MM.1S (cell line): ENCODE measurements at regions not wholly inside any gene's neighbourhood (a gene's known extent, or its start where the extent isn't known, plus 50 kb on each side); places are given as distances from the start of the nearest gene placed in this dataset.

Experiments
- DNase-seq: peaks from one replicate; pipeline ENCODE4 v3.0.0-alpha.2; 2015
- H2AFZ ChIP-seq: fragments of 300-600 bp; sonication (generic); 2 replicates; pipeline ENCODE4 v1.6.0; 2016; ENCODE audit warnings: antibody characterized with exemption, low read length
- H3F3A ChIP-seq: fragments of 300-600 bp; sonication (generic); 2 replicates; pipeline ENCODE4 v1.6.1; 2016; ENCODE audit warnings: mild to moderate bottlenecking, antibody characterized with exemption, low read length, moderate library complexity, mixed read lengths; ENCODE audit not compliant: insufficient read depth
- H3K27ac ChIP-seq: fragments of 300-600 bp; sonication (generic); 2 replicates; pipeline ENCODE4 v1.5.1; 2016; ENCODE audit warnings: mild to moderate bottlenecking, low read length
- H3K27me3 ChIP-seq: fragments of 300-600 bp; sonication (generic); replicated peaks from 2 replicates; pipeline ENCODE4 v1.6.0; 2016; ENCODE audit warnings: low read length; ENCODE audit not compliant: insufficient read depth
- H3K36me3 ChIP-seq: fragments of 300-600 bp; sonication (generic); replicated peaks from 2 replicates; pipeline ENCODE4 v1.6.1; 2016; ENCODE audit warnings: mild to moderate bottlenecking, low read length, mixed read lengths; ENCODE audit not compliant: insufficient read depth
- H3K4me1 ChIP-seq: fragments of 300-600 bp; sonication (generic); 2 replicates; pipeline ENCODE4 v1.6.1; 2016; ENCODE audit warnings: low read length, mixed read lengths
- H3K4me2 ChIP-seq: fragments of 300-600 bp; sonication (generic); 2 replicates; pipeline ENCODE4 v1.6.0; 2016; ENCODE audit warnings: low read depth, low read length
- H3K4me3 ChIP-seq: fragments of 300-600 bp; sonication (generic); 2 replicates; pipeline ENCODE4 v1.5.1; 2016; ENCODE audit warnings: low read length, mixed read lengths
- H3K79me2 ChIP-seq: fragments of 300-600 bp; sonication (generic); 2 replicates; pipeline ENCODE4 v1.6.1; 2016; ENCODE audit warnings: mixed run types, low read length, mixed read lengths
- H3K9ac ChIP-seq: fragments of 300-600 bp; sonication (generic); 2 replicates; pipeline ENCODE4 v1.6.1; 2016; ENCODE audit warnings: low read length, mixed read lengths
- H3K9me2 ChIP-seq: fragments of 300-600 bp; sonication (generic); replicated peaks from 2 replicates; pipeline ENCODE4 v1.6.1; 2016; ENCODE audit warnings: mild to moderate bottlenecking, low read length, mixed read lengths; ENCODE audit not compliant: insufficient read depth
- H3K9me3 ChIP-seq: fragments of 300-600 bp; sonication (generic); replicated peaks from 2 replicates; pipeline ENCODE4 v1.6.1; 2016; ENCODE audit warnings: mild to moderate bottlenecking, low read length, mixed read lengths; ENCODE audit not compliant: insufficient read depth
- H4K20me1 ChIP-seq: fragments of 300-600 bp; sonication (generic); 2 replicates; pipeline ENCODE4 v1.6.1; 2016; ENCODE audit warnings: mild to moderate bottlenecking, low read length, moderate library complexity, mixed read lengths; ENCODE audit not compliant: insufficient read depth
- EZH2 ChIP-seq: fragments of 300-600 bp; sonication (generic); optimal IDR thresholded peaks from 2 replicates; pipeline ENCODE3; 2017; ENCODE audit warnings: low read depth, mild to moderate bottlenecking, antibody characterized with exemption, low read length, mixed read lengths
- EZH2phosphoT487 ChIP-seq: fragments of 300-600 bp; sonication (generic); IDR thresholded peaks from 2 replicates; pipeline ENCODE4 v1.6.1; 2018; ENCODE audit warnings: antibody characterized with exemption, low read length
- TF ChIP-seq, protein P1 (sequence below): fragments of 300-600 bp; sonication (generic); IDR thresholded peaks from 2 replicates; pipeline ENCODE4 v1.5.1; 2016; ENCODE audit warnings: antibody characterized with exemption, low read length, mixed read lengths

DNA sequence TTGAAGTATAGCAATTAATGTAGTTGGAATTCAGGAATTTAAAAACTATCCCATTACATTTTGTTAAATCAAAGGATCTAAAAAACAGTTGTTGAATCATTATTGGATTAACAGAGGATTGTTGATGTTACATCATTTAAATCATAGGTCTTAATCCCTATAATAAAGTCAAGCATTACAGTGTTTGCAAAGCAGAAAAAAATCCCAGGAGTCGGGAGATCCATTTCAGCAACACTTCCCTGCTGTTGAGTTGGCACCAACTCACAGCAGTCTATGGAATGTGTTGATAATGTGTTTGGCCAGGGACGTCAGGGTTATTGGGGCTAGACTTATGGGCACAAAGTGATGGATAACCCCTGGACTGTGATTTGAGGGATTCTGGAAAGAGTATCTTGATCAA is 99.1 kb upstream of the TMTC1 start:
- DNase-seq: no peak
- no peaks in the 10 kb centered on the region for H3K4me1 ChIP-seq
- no peaks in the 10 kb centered on the region for H3F3A ChIP-seq
- no peak overlapping the region for H3K9ac ChIP-seq
- no peak overlapping the region for H3K4me3 ChIP-seq
- no peaks in the 10 kb centered on the region for H3K27me3 ChIP-seq
- TF ChIP-seq EZH2 (no peak), EZH2phosphoT487 (no peak)
- TF ChIP-seq, protein P1, sequence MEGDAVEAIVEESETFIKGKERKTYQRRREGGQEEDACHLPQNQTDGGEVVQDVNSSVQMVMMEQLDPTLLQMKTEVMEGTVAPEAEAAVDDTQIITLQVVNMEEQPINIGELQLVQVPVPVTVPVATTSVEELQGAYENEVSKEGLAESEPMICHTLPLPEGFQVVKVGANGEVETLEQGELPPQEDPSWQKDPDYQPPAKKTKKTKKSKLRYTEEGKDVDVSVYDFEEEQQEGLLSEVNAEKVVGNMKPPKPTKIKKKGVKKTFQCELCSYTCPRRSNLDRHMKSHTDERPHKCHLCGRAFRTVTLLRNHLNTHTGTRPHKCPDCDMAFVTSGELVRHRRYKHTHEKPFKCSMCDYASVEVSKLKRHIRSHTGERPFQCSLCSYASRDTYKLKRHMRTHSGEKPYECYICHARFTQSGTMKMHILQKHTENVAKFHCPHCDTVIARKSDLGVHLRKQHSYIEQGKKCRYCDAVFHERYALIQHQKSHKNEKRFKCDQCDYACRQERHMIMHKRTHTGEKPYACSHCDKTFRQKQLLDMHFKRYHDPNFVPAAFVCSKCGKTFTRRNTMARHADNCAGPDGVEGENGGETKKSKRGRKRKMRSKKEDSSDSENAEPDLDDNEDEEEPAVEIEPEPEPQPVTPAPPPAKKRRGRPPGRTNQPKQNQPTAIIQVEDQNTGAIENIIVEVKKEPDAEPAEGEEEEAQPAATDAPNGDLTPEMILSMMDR: no peak
- H3K9me2 ChIP-seq: no peaks in the 10 kb centered on the region
- H2AFZ ChIP-seq: no peak overlapping the region
- no peak overlapping the region for H3K27ac ChIP-seq
- H3K79me2 ChIP-seq: no peaks in the 10 kb centered on the region
- H3K36me3 ChIP-seq: no peaks in the 10 kb centered on the region
- no peaks in the 10 kb centered on the region for H4K20me1 ChIP-seq
- no peak overlapping the region for H3K4me2 ChIP-seq
- H3K9me3 ChIP-seq: no peaks in the 10 kb centered on the region

DNA sequence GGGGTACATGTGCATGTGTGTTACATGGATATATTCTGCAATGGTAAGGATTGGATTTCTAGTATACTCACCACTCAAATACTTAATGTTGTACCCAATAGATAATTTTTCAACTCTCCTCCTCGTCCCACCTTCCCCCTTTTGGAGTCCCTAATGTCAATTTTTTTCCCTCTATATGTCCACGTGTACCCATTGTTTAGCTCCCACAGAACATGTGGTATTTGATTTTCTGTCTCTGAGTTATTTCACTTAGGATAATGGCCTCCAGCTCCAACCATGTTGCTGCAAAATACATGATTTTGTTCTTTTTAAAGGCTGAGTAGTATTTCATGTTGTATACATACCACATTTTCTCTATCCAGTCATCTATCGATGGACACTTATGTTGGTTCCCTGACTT is 97.2 kb upstream of the TMTC1 start:
- Histone ChIP-seq H3F3A (no peaks in the 10 kb centered on the region), H4K20me1 (no peaks in the 10 kb centered on the region), H3K79me2 (no peaks in the 10 kb centered on the region), H3K36me3 (no peaks in the 10 kb centered on the region), H3K4me3 (no peak overlapping the region), H2AFZ (no peak overlapping the region), H3K4me2 (no peak overlapping the region), H3K9me3 (no peaks in the 10 kb centered on the region), H3K27ac (no peak overlapping the region), H3K9ac (no peak overlapping the region), H3K4me1 (no peaks in the 10 kb centered on the region), H3K9me2 (no peaks in the 10 kb centered on the region), H3K27me3 (no peaks in the 10 kb centered on the region)
- DNase-seq: no peak
- TF ChIP-seq, protein P1: no peak
- TF ChIP-seq EZH2 (no peak), EZH2phosphoT487 (no peak)

DNA sequence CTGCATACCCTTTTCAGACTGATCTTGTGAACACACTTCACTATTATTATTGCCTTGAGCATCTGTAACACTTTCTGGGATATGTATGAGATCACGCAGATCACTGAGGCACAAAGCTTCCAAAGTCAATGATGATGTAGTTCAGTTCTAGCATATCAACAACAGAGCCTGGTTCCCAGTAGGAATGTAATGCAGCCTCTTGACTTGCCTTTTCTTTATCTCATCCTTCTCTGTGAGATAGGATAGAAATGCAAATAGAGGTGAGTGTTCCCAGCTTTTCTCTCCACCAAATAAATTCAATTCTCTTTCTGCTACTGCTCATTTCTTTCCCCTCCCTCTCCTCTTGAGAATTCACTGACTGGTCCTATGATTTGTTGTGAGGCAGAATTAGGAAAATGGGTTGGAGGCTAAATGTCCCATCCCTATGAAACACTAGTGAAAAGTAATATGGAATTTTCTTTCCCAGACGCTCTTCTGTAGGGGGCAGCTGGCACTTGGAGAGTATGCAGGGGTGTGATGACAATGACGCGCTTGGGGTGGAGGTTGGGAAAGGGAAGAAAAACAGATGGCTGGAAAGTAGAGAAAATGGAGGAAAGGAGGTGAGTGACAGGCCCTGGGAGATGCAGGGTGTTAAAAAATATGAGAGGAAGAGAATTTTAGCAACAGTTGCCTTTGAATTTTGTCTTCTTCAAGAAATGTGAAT is 96.0 kb upstream of the TMTC1 start:
- no peak overlapping the region for H3K4me2 ChIP-seq
- H3K79me2 ChIP-seq: no peaks in the 10 kb centered on the region
- no peaks in the 10 kb centered on the region for H3K9me2 ChIP-seq
- no peaks in the 10 kb centered on the region for H3K27me3 ChIP-seq
- TF ChIP-seq EZH2phosphoT487: no peak
- no peak for TF ChIP-seq EZH2
- TF ChIP-seq, protein P1: no peak
- H2AFZ ChIP-seq: no peak overlapping the region
- H3K9me3 ChIP-seq: no peaks in the 10 kb centered on the region
- DNase-seq: no peak
- no peak overlapping the region for H3K9ac ChIP-seq
- H3F3A ChIP-seq: no peaks in the 10 kb centered on the region
- no peaks in the 10 kb centered on the region for H3K36me3 ChIP-seq
- H3K4me3 ChIP-seq: no peak overlapping the region
- H4K20me1 ChIP-seq: no peaks in the 10 kb centered on the region
- no peak overlapping the region for H3K27ac ChIP-seq
- no peaks in the 10 kb centered on the region for H3K4me1 ChIP-seq
